KG1 (cell line): ENCODE measurements at regions not wholly inside any gene's neighbourhood (a gene's known extent, or its start where the extent isn't known, plus 50 kb on each side); places are given as distances from the start of the nearest gene placed in this dataset.
A peak's percentile ranks its signal among the peaks of the same experiment; 100 is the strongest.
"Not testable (repeated sequence)": the region's sequence is repeated elsewhere in the genome, so short reads cannot be mapped to it uniquely, and the experiment has no call there.

Experiments used
- DNase-seq: peaks from one replicate; lab custom pipeline; 2025; lab: John Stamatoyannopoulos, UW

DNA sequence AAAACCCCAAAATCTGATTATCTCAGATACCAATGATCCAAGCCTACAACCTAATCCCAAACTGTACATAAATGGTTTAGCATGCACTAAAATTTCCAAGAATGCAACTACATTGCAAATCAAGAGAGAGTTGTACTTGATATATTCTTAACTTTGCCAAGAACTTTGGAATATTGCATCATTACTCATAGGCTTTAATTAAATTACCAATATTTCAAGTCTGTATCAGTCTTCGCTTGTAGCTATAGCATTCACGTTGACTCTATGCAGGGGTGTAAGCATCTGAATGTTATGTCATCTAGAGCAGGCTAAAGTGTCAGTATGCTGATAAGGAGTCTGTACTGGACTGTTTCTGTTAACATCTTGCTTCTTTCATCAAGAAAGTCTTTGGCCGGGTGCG, 56.3 kb downstream of the FOXI3 start:
- DNase-seq: no peak

DNA sequence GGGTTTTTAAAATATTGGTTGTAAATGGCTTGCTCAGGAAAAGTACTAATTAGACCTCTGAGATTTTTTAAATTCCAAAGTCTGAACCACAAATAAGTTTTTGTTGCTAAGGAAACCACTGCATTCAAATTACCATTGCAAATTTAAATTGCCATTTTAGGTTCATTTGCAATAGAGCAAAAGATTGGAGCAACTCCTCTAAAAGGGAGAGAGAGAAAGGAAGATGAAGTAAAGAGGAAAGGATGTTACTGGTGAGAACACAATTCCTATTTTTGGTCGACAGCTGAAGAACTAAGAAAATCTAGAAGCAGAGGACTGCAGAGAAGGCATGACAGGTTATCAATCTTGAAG, 74.9 kb downstream of the FOXI3 start:
- no peak for DNase-seq

DNA sequence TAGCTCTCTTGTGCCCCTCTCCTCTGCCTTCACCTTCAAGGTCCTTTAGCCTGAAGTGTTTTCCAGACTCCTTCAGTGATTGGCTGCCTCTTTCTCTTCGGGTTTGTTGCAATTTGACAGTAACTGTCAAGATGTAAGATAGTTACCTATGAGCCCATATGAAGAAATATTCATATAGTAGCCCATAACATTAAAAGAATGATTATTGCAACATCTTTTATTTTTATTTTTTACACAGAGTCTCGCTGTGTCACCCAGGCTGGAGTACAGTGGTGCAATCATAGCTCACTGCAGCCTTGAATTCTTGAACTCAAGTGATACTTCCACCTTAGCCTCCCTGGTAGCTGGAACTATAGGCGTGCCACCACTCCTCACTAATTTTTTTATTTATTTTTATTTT, 80.5 kb downstream of the FOXI3 start:
- DNase-seq: no peak

DNA sequence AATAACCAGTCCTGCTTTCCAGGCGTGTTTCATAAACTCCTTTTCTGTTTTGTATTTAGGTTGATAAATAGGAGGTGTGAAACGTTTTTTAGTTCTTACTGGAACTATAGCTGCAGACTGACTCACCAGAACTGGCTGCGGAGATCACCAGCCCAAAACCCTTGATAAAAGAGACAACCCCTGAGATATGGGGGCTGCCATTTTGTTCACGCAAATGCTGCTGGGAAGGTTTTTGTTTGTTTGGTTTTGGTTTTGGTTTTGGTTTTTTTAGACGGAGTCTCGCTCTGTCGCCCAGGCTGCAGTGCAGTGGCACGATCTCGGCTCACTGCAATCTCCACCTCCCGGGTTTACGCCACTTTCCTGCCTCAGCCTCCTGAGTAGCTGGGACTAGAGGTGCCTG, 87.1 kb downstream of the FOXI3 start:
- DNase-seq: not testable (repeated sequence)

DNA sequence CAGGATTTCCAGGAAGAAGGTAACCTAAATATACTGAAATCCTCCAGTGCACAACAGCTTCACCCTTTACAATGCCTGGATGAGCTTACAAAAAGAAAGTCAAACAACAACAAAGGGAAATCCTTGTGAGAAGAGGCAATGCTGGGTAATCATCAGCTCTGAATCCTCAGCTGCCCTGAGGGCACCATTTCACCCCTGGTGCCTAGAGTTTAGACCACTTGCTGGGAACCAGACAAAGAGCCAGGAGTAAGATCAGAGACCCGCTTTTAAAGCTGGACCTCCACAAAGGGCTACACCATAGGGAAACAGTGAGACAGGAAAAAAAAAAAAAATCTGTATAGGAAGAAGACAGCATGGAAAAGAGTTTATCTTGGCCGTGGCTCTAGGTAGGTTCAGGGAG, 97.0 kb downstream of the FOXI3 start:
- DNase-seq: no peak

DNA sequence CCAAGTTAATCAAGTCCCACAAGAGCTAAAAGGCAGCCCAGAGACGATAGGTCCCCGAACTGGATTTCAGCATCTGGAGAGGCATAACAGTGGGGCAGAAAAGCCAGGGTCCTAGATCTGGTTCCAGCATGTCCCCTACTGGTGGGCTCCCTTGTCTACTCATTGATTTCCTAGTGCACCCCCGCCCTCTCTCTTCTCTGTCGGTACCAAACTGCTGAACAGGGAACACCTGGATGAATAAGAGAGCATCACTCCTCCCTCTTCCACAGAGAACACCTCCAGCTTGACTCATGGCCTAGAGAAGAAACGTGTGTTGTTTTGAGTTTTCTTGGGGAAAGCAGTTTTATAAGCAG, 101.3 kb downstream of the FOXI3 start:
- peak; percentile 0 for DNase-seq

DNA sequence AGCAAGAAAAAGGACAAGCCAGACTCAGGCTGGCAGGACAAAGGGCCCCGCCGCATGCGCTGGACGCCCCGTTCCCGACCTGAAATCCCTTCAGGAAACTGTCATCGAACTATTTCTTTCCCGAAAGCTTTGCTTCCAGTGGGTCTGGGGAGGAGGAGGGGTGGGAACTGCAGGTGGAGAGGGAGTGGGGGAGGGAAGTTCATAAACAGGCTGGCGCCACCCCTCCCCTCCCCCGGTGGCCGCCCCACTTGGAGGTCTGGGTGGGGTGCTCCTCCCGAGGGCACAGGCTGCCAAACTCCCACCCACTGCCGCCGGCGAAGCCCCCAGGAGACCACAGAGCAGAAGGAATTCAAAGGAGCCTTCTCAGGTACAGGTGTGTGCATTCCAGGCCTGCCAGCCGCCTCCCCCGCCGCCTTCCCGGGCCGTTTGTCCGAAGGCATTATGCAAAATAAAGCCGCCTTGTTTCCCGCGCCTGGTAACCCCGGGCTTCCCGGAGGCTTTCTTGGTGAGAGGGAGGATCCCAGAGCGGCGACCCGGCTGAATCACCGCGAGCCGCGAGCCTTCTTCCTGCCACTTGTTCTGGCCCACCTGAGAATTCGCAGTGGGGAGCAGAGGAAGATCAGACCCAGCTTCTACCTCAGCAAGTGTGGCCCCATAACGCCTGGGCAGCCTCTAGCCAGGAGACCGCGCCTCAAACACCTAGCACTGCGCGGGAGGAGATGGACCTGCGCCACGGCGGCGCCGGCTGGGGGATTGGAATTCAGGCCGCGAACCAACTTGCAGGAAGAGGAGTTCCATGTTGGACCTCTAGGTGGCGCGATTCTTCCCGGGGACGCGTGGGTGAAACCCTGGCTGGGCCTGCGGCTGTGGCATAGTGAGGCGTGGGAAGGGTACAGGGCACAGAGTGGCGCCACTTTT, 101.9 kb downstream of the FOXI3 start:
- no peak for DNase-seq

DNA sequence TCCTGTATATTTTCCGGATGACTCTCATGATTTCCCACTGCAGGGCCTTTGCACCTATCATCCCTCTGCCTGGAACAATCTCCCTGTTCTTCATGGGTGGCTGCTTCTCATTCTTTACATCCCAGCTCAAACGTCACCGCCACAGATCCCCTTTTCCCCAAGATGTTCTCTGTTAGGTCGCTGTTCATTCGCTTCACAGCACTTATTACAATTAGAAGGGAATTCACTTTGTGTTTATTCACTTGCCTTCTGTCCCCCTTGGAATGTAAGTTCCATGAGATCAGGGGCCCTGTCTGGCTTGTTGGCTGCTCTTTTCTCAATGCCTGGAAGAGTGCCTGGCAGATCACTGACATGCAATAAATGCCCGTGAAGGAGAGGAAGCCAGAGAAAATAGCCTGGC, 106.7 kb downstream of the FOXI3 start:
- no peak for DNase-seq

DNA sequence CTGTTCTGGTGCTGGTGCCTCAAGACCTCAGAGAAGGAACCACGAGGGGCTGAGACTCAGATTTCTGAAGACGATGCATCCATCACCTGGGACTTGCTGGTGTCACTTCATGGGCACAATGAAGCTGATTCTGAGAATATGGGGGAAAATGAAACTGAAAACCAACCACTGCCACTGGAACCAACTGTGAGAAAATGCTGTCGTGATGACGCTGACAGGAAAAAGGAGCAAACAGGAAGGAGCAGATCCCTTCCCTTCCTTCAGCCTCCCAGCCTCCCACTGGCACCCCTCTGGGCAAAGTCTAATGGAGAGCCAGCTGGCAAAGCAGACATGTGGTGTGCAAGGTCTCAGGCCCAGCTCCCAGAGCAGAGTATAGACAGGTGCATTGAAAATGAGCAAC, 109.7 kb downstream of the FOXI3 start:
- no peak for DNase-seq

DNA sequence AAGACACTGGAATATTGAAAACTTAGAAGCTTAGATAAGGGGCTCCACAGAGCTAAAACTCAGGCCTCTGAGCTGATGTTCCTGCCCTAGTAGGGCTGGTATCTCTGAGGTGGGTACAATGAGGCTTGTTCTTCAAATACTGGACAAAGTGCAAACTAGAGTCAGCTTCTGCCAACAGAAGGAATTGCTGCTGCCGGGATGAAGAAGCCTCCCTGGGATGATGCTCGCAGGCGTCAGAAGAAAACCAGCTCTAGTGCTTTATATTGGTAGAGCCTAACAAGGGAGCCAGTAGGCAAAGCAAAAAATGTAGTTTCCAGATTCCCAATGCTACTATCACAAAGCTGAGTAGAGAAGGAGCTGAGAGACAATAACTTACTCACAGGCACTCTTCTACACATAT, 118.1 kb downstream of the FOXI3 start:
- no peak for DNase-seq

DNA sequence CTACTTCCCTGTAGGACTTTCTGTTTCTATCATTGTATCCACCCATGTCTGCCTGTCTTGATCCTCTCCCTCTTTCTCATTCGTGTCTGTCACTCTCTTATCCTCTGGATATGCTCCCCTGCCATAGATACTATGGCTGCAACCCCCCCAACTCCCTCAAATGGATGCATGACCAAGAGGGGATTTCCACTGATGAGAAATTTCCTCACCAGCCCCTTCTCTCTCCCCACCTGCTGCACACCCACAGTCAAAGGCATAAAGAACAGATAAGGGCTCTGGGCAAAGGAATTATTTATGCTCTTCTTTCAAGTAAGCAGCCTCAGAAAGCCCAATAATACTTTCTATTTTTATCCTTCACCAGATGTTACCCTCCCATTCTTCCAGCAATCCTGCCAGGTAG, 121.3 kb downstream of the FOXI3 start:
- no peak for DNase-seq

DNA sequence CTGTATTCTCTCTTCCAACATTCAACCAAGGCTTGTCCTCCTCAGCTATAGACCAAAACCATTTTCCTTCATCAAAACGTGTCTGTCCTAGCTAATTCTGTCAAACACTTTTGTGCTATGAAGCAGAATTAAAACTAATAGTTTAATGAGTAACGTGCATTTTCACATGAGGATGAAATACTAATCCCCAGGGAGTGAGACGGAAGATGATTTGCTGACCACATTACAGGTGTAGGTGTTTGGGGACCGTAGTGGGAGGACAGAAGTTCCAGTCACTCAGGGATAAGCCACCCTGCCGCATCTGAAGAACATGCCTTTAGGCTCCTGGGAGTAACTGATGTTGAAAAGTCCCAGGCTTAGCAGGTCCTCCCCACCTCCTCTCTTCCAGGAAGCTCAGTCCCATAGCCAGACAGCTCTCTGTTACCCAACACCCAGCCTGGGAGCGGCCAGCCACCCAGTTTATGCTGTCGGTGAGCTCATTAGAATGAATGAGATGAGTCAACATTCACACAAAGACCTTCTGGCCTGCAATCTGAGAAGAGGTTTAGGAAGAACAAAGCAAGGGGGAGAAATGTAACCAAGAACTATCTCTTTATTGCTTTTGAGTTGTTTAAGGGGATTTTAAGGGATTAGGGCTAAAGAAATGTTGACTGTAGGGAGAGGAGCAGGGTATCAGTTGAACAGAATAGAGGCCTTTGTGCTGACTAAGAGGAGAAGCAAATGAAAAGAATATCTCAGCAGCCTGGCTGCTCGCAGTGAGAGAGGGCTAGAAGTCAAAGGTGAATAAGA, 122.5 kb downstream of the FOXI3 start:
- DNase-seq: no peak

DNA sequence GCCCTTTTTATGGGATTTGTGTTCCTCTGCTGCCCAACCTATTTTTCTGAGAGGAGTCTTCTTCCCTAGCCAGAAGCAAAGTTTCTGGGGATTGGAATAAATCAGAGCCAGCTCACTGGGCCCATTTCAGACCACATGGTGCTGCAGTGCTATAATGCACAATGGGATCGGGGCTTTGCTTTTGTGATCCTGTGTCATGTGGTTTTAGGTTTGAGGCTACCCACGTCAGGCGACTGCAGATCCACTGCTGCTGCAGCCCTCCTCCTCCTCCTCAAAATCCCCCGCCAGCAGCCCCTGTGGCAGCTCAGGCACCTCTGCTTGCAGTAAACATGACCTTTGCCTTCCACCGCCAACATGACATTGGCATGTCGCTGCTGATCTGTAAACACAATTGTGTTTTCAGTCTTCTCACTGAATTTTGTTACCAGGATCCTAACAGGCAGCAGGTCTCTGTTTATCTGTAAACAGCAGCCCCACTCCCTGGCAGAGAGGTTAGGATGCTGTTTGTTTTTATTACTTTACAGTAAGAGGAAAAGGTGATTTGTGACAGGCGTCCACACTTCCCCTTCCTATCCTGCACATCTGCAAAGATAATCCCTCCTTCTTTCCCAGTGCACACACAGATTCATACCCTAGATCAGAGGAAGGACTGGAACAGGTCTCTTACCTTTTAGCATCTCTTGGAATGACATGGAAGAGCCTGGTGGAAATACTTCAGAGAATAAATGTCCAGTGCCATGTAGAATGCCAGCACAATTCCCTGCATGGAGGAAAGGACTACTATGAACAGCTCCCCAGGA, 130.8 kb downstream of the FOXI3 start:
- DNase-seq: no peak

DNA sequence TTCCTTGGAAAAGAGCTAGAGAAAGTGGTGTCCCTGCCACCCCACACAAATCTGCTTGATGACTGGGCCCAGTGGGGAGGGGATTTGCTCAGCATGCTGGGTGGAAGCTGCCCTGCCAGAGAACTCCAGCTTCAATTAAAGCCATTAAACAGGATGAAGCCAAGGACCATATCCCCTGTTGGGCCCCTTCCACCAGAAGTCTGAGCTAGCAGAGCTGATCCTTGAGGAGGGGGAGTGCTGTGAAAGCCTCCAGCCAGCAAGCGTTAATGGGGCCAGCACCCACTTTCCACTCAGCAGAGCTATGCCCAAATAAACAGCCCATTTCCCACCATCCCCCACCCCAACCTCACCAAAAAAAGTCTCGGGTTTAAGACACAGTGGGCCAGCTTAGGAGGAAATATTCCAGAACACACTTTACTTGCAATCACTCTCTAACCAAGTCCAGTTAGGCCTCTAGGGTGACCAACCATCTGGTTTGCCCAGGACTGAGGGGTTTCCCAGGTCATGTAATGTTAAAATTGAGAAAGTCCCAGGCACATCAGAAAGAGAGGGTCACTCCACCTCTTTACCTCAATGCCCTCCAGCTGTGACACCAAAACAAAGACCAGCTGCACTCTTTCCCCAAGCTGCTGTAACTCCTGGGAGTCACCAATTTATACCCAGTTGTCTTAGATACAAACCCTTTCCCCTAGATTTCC, 132.3 kb downstream of the FOXI3 start:
- DNase-seq: no peak

DNA sequence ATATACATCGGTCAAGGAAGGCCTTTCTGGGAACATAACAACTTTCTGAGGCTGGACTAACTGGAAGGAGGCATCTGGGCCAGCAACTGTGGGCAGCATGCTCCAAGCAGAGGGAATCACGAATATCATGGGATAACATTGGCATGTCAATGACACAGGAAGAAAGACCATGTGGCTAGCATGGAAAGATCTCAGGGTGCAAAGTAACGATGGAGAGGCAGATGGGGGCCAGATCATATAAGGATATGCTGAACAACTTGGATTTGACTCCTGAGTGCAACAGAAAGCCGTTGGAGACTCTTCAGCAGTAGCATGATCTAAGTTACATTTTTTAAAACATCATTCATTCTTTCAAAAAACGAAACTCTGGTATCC, 133.6 kb downstream of the FOXI3 start:
- DNase-seq: no peak

DNA sequence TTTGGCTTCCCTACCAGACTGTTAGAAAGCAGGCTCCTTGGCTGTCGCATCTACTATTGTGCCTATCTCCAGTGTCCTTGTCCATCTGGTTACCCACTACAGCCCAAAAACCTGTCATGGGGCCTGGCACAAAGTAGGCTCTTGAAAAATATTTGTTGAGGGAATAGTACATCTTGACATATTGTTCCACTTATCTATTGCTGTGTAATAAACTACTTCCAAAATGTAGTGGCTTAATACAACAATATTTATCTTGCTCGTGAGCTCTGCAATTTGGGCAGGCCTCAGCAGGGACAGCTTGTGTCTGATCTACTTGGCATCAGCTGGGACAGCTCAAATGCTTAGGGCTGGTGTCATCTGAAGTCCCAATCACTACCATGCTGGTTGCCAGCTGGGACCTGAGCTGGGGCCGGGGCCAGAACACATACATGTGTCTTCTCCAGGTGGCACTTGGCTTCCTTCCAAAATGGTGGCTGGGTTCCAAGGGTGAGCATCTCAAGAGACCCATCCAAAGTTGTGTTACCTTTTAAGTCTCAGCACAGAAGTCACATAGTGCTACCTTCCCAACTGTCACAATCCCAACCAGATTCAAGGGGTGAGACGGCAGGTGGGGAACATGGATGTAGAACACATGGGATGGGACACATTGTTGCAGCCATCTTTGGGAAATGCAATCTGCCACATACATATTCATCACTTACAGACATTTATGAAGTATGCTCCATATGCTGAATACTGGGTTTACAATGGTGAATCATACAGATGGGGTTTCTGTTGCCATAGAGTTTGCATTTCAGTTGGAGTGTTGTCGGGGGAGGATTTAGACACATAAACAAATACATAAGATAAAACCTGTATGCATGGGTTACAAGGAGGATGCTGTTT, 134.2 kb downstream of the FOXI3 start:
- DNase-seq: no peak

DNA sequence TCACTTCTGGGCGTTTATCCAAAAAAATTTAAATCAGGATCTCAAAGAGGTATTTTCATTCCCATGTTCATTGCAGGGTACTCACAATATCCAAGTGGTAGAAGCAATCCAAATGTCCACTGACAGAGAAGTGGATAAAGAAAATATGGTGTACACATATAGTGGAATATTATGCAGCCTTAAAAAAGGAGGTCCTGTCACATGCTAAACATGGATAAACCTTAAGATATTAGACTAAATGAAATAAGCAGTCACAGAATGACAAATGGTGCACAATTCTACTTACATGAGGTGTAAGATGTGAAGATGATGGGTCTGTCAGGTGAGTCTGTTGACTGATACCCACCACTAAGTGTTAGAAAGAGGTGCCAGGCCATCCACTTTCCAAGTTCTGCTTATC, 140.6 kb downstream of the THNSL2 start:
- DNase-seq: no peak

DNA sequence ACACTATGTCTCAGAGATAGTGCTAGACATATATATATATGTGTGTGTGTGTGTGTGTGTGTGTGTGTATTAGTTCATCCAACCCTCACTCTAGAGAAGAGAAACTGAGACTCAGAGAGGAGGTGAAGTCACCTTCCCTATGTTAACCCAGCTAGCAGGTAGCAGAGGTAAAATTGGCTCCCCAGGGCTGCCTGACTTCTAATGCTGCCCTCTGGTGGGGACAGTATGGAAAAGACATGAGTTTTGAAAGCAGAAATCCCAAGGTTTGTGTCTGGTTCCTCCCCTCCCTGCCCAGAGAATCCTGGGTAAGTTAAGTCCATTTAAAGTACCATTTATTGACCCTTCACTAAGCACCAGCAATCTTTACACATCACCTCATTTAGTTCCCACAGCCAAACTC, 137.7 kb downstream of the THNSL2 start:
- DNase-seq: peak; percentile 2

DNA sequence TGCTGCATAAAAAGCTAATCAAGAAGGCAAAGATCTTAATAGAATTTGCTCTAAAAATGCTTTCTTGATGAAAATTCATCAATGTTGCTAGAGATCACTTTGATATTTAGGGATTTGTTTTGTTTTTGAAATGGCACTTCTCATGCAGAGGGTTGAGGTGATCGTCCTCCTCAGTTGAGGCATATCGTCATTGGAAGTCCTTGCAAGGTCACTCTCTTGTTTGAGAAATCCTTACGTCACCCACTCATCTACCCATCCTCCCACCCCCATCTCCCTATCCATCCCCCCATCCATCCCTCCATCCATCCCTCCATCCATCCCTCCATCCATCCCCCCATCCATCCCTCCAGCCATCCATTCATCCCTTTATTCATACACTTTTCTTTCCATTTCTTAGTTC, 133.7 kb downstream of the THNSL2 start:
- DNase-seq: no peak

DNA sequence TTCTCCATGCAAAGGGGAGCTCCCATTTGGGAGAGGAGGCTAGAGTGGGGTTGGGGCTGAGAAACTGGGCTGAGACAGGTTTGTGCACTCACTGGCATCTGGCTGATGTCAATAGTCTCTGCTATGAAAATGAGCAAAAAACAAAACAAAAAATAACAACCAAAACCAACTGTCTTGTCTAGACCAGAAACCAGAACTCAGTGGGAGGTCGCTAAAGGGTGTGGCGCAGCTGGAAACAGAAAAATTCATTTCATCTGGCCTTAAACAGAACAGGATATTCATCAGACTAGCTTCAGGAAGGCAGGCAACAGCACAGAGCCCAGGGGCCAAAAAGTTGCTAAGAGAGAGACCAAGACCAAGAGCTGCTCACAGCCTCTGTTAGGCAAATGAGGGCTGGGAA, 126.1 kb downstream of the THNSL2 start:
- DNase-seq: no peak
